ENCODE measurements at regions not wholly inside any gene's neighbourhood (a gene's known extent, or its start where the extent isn't known, plus 50 kb on each side); places are given as distances from the start of the nearest gene placed in this dataset.

DNA sequence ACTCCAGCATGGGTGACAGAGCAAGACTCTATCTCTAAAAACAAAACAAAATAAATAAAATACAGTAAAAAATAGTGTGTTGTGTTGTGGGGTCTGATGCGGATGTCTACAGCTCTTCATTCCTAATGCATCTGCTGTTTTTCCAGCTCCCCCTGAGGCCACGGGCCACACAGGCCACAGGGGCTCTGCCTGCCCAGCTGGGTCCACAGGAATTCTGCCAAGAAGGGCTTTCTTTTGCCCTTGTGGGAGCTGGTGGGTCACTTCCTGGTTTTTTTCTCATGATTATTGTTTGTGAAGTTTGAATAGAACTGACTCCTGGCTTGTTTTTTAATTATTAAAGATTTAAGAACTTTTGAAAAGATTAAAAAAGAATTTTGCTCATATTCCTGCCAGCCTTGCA is 67.4 kb upstream of the CLDN5 start:
- Histone ChIP-seq H3K27me3 (no peaks in the 10 kb centered on the region), H3K9me3 (no peaks in the 10 kb centered on the region), H3K27ac (no peak overlapping the region), H3K36me3 (no peaks in the 10 kb centered on the region), H3K4me3 (no peak overlapping the region), H3K4me1 (no peaks in the 10 kb centered on the region)
- no peak for DNase-seq (ENCODE audit: low spot score)
- TF ChIP-seq, protein P1, sequence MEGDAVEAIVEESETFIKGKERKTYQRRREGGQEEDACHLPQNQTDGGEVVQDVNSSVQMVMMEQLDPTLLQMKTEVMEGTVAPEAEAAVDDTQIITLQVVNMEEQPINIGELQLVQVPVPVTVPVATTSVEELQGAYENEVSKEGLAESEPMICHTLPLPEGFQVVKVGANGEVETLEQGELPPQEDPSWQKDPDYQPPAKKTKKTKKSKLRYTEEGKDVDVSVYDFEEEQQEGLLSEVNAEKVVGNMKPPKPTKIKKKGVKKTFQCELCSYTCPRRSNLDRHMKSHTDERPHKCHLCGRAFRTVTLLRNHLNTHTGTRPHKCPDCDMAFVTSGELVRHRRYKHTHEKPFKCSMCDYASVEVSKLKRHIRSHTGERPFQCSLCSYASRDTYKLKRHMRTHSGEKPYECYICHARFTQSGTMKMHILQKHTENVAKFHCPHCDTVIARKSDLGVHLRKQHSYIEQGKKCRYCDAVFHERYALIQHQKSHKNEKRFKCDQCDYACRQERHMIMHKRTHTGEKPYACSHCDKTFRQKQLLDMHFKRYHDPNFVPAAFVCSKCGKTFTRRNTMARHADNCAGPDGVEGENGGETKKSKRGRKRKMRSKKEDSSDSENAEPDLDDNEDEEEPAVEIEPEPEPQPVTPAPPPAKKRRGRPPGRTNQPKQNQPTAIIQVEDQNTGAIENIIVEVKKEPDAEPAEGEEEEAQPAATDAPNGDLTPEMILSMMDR (IDR thresholded peaks at IDR 0.05), result no peak

DNA sequence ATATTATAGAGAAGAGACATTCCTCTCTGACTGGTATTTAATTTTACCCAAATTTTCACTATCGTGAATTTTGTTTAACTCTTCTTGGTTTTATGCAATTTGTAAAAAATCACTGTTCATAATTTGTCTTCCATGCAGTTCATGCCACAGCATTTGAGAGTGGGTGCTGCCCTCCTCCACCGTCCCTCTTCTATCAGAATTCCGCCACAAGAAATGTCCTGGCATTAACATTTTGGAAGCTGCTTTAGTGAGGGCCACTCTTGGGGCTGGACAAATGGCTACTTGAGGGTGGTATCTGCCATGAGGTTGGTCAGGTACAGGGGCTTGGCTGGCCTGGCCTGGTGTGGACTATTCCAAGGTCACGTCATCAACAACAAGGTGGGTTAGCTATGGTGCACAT is 68.3 kb upstream of the CLDN5 start:
- no peak for DNase-seq (ENCODE audit: low spot score)
- no peaks in the 10 kb centered on the region for H3K4me1 ChIP-seq
- TF ChIP-seq, protein P1 (IDR thresholded peaks at IDR 0.05), result no peak
- no peak overlapping the region for H3K27ac ChIP-seq
- no peak overlapping the region for H3K4me3 ChIP-seq
- no peaks in the 10 kb centered on the region for H3K9me3 ChIP-seq
- H3K36me3 ChIP-seq, result no peaks in the 10 kb centered on the region
- no peaks in the 10 kb centered on the region for H3K27me3 ChIP-seq

DNA sequence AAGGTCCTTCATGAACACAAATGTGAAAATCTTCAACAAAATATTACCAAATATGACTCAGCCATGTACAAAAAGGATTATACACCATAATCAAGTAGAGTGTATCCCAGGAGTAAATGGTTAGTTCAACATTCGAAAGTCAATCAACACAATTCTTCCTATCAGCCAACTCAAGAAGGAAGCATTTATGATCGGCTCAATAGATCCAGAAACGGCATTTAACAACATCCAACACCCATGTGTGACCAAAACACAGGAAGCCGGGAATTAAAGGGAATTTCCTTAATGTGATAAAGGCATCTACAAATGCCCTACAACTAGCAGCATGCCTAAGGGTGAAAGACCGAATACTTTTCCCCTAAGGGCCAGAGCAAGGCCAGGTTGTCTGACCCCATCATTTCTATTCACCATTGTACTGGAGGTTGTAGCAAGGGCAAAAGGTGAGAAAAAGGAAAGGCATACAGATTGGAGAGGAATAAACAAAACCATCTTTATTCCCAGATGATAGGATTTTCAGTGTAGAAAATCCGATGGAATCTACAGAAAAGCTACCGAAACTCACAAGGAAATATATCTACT is 69.9 kb upstream of the CLDN5 start:
- Histone ChIP-seq H3K4me3 (no peak overlapping the region), H3K4me1 (peaks cover 0 to 9% of the 10 kb centered on the region in 2 donors), H3K36me3 (no peaks in the 10 kb centered on the region), H3K9me3 (no peaks in the 10 kb centered on the region), H3K27ac (no peak overlapping the region), H3K27me3 (no peaks in the 10 kb centered on the region)
- TF ChIP-seq, protein P1 (IDR thresholded peaks at IDR 0.05), result no peak
- no peak for DNase-seq (ENCODE audit: low spot score)

DNA sequence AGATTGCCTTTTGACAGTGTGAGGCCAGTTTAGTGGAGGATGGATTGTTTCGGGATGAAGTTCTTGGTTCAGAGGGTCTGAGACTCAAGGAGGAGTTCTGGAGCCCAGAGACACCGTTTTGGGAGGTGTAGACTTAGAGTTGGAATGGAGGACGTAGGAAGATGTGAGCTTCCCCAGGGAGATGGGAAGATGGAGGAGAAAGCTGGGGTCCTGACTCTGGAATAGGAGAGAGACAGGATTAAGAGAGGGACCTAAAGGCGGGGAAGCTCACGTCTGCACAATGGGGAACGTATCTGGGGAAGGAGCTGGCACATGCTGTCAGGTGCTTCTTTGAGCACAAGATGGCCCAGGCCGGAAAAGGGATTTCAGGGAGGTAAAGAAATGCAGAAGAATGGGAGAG is 71.3 kb upstream of the CLDN5 start:
- no peak overlapping the region for H3K4me3 ChIP-seq
- H3K27ac ChIP-seq, result no peak overlapping the region
- TF ChIP-seq, protein P1 (IDR thresholded peaks at IDR 0.05), result no peak
- H3K27me3 ChIP-seq, result no peaks in the 10 kb centered on the region
- no peak for DNase-seq (ENCODE audit: low spot score)
- no peaks in the 10 kb centered on the region for H3K36me3 ChIP-seq
- no peaks in the 10 kb centered on the region for H3K9me3 ChIP-seq
- peaks cover 0 to 9% of the 10 kb centered on the region in 2 donors for H3K4me1 ChIP-seq

DNA sequence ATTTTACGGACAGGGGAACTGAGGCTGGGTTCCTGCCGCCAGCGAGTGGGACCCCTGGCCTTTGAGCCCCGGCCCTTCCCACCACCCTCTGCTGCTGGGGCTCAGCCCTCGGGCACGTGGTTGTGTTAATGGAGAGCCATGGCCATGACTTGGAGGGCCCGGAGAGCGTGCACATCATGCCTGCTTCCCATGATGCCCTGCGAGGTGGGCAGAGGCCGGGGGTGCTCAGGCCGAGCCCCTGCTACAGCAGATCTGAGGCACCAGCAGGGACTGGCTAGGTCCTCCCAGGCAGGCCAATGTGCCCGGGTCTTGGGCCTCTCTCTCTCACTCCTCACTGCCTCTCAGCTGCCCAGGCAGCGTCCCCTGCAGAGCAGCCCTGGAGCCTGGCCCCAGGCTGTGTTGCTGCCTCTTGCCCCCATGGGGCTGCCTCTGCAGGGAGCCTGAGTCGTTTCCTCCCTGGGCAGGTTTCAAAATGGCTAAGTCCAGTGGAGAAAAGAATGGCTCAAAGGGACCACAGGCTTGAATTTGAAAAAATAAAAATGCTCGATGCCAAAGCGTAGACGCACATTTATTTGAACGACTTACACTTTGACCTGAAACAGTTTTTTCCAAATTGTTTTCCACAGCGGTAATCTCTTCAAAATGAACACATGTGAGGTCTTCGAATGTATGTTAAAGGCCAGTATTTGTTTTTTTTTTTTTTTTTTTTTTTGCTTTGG is 72.6 kb upstream of the CLDN5 start:
- Histone ChIP-seq H3K4me3 (no peak overlapping the region), H3K27me3 (no peaks in the 10 kb centered on the region), H3K36me3 (no peaks in the 10 kb centered on the region), H3K9me3 (no peaks in the 10 kb centered on the region), H3K4me1 (peaks cover 0 to 9% of the 10 kb centered on the region in 2 donors), H3K27ac (no peak overlapping the region)
- TF ChIP-seq, protein P1 (IDR thresholded peaks at IDR 0.05), result no peak
- DNase-seq (ENCODE audit: low spot score), result no peak

DNA sequence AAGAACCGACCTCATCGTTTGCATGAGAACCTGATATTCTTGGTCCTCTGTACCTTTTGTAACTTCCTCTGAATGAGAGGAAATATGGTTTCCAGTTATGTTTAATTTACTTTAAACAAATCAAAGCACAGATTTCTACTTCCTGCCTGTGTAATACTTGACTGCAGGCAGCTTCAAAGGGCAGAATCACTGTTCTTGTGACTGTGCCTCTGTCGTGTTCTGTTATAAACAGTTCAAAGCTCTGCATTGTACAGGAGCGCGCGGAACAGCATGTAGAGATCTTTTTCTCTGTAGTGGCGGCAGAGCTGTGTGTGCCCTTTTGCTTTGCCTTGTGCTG is 73.2 kb upstream of the CLDN5 start:
- Histone ChIP-seq H3K27ac (no peak overlapping the region), H3K36me3 (no peaks in the 10 kb centered on the region), H3K9me3 (no peaks in the 10 kb centered on the region), H3K4me1 (peaks cover 0 to 9% of the 10 kb centered on the region in 2 donors), H3K27me3 (no peaks in the 10 kb centered on the region), H3K4me3 (no peak overlapping the region)
- TF ChIP-seq, protein P1 (IDR thresholded peaks at IDR 0.05), result no peak
- no peak for DNase-seq (ENCODE audit: low spot score)
